ENCODE measurements at regions not wholly inside any gene's neighbourhood (a gene's known extent, or its start where the extent isn't known, plus 50 kb on each side); places are given as distances from the start of the nearest gene placed in this dataset.

- H3K4me3 ChIP-seq, result no peak overlapping the region
- no peaks in the 10 kb centered on the region for H3K4me1 ChIP-seq
- no peak for TF ChIP-seq CTCF (IDR thresholded peaks at IDR 0.05)
- no peak for DNase-seq
- no peak for ATAC-seq
- H3K27me3 ChIP-seq, result no peaks in the 10 kb centered on the region
- H3K27ac ChIP-seq, result no peak overlapping the region
- no peaks in the 10 kb centered on the region for H3K36me3 ChIP-seq
- intact Hi-C loops (cut with DNase I), result no loop called here
- no peaks in the 10 kb centered on the region for H3K9me3 ChIP-seq
Measured at GRCh38 chr3:5796541-5796940, 609.0 kb downstream of the EDEM1 start.

- intact Hi-C loops (cut with DNase I), result no loop called here
- Histone ChIP-seq H3K9me3 (no peaks in the 10 kb centered on the region), H3K4me3 (no peak overlapping the region), H3K27ac (no peak overlapping the region), H3K27me3 (no peaks in the 10 kb centered on the region), H3K36me3 (no peaks in the 10 kb centered on the region), H3K4me1 (no peaks in the 10 kb centered on the region)
- TF ChIP-seq CTCF (IDR thresholded peaks at IDR 0.05), result no peak
- ATAC-seq (no peak), DNase-seq (no peak)
Measured at GRCh38 chr3:5798809-5799208, 611.3 kb downstream of the EDEM1 start.

DNA sequence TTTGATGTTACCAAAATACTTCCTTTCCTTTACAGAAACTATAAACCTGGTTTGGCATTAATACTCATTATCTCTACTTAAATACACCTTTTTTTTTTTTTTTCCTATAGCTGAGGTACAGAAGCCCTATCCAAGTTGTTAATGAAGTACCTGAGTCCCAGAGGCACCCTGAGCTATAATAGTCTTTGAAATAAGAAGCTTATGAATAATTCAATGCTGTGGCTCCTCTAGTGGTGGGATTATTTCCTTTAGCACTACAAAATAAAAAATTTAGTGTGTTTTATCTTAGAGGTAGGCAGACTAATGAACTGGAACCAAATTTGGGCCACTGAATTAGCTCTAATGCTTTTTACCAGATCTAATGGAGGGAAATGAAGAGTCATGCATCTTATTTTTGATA is 611.9 kb downstream of the EDEM1 start:
- Histone ChIP-seq H3K4me3 (no peak overlapping the region), H3K27me3 (no peaks in the 10 kb centered on the region), H3K36me3 (no peaks in the 10 kb centered on the region), H3K27ac (no peak overlapping the region), H3K4me1 (no peaks in the 10 kb centered on the region), H3K9me3 (no peaks in the 10 kb centered on the region)
- DNase-seq, result no peak
- ATAC-seq, result no peak
- no peak for TF ChIP-seq CTCF (IDR thresholded peaks at IDR 0.05)
- intact Hi-C loops (cut with DNase I), result no loop called here

GRCh38 chr3:5800965-5801364 is 613.5 kb downstream of the EDEM1 start:
- no peak for TF ChIP-seq CTCF (IDR thresholded peaks at IDR 0.05)
- Histone ChIP-seq H3K27ac (no peak overlapping the region), H3K4me1 (no peaks in the 10 kb centered on the region), H3K27me3 (no peaks in the 10 kb centered on the region), H3K9me3 (no peaks in the 10 kb centered on the region), H3K4me3 (no peak overlapping the region), H3K36me3 (no peaks in the 10 kb centered on the region)
- no peak for DNase-seq
- no peak for ATAC-seq
- intact Hi-C loops (cut with DNase I), result no loop called here

DNA sequence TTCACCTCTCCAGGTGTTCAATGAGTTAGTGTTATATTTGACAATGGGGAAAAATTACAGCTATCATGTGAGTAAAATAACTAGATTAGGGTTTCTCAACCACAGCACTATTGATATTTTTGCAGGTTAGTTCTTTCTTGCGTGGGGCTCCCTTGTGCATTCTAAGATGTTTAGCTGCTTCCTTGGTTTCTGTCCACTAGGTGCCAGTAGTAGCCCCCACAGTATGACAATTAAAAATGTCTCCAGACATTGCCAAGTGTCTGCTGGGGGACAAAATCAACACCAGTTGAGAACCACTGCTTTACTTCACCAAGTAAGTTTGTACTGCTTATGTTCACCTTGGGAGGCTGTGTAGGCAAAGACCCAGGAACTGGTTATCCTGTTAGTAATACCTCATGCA is 618.7 kb downstream of the EDEM1 start:
- no peaks in the 10 kb centered on the region for H3K27me3 ChIP-seq
- no peak for ATAC-seq

More for the DNA sequence above, 618.7 kb downstream of the EDEM1 start:
- TF ChIP-seq CTCF (IDR thresholded peaks at IDR 0.05), result no peak
- Histone ChIP-seq H3K36me3 (no peaks in the 10 kb centered on the region), H3K4me1 (no peaks in the 10 kb centered on the region), H3K4me3 (no peak overlapping the region), H3K9me3 (no peaks in the 10 kb centered on the region), H3K27ac (no peak overlapping the region)
- DNase-seq, result no peak
- intact Hi-C loops (cut with DNase I), result no loop called here
